ENCODE measurements at regions not wholly inside any gene's neighbourhood (a gene's known extent, or its start where the extent isn't known, plus 50 kb on each side); places are given as distances from the start of the nearest gene placed in this dataset.

DNA sequence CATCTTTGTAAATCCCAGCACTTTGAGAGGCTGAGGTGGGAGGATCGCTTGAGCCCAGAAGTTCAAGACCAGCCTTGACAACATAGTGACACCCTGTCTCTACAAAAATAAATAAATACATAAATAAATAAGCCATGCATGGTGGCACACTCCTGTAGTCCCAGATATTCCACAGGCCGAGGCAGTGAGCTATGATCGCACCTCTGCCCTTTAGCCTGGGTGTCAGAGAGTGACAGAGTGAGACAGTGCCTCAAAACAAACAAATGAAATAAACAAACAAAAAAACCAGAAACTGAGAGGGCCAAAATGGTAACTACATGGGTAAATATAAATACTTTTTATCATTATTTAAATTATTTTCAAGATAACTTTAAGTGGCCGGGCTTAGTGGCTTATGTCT, 445.4 kb downstream of the ZIC1 start:
- CTCF ChIA-PET: no interaction called here

DNA sequence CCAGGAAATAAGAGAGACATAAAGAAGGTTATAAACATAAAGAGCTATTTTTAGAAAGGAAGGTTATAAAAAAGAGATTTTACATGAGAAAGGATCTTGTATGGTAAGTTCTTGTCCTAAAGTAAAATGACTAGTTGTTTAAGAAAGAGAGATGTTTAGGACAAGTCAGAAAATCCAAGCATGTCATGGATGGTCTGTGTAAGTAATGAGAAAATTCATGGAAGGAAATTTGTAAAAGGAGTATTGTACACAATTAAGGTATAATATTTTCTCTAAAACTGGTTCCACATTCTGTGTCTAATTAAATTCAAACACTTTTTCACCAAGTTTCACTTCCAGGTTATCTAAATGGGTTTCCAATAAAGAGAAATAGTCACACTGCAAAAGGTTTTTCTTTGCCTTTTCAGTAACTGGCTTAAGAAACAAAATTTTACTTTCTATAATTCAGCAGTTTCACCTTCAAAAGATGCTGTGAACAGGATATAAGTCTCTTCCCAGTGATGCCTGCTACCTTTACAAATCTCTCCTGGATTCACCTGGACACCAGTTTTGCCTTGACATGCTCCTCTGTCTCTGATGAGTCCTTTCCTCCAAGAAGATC, 455.7 kb downstream of the ZIC1 start:
- H3K4me1 ChIP-seq (ENCODE audit: insufficient read depth, low read length): no peaks in the 10 kb centered on the region
- TF ChIP-seq, protein P1, sequence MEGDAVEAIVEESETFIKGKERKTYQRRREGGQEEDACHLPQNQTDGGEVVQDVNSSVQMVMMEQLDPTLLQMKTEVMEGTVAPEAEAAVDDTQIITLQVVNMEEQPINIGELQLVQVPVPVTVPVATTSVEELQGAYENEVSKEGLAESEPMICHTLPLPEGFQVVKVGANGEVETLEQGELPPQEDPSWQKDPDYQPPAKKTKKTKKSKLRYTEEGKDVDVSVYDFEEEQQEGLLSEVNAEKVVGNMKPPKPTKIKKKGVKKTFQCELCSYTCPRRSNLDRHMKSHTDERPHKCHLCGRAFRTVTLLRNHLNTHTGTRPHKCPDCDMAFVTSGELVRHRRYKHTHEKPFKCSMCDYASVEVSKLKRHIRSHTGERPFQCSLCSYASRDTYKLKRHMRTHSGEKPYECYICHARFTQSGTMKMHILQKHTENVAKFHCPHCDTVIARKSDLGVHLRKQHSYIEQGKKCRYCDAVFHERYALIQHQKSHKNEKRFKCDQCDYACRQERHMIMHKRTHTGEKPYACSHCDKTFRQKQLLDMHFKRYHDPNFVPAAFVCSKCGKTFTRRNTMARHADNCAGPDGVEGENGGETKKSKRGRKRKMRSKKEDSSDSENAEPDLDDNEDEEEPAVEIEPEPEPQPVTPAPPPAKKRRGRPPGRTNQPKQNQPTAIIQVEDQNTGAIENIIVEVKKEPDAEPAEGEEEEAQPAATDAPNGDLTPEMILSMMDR (IDR thresholded peaks at IDR 0.05): no peak
- no peak for DNase-seq
- no peaks in the 10 kb centered on the region for H3K27me3 ChIP-seq (ENCODE audit: control insufficient read depth in 1 of 2, insufficient read depth in 2 of 2, low read length in 2 of 2)
- no peak for ATAC-seq (ENCODE audit: poor library complexity)
- H3K4me3 ChIP-seq (ENCODE audit: low read length): no peak overlapping the region
- no peak overlapping the region for H3K27ac ChIP-seq (ENCODE audit: low read depth in 1 of 2, low read length in 2 of 2)
- H3K9me3 Mint-ChIP-seq: peaks cover 6% of the 10 kb centered on the region
- ChIA-PET POLR2A (no interaction called here), CTCF (no interaction called here)
- intact Hi-C loops (cut with DNase I, micrococcal nuclease): no loop called here
- H3K27ac Mint-ChIP-seq: no peak overlapping the region
- H3K4me1 Mint-ChIP-seq (ENCODE audit: low read depth): no peaks in the 10 kb centered on the region
- H3K36me3 ChIP-seq (ENCODE audit: insufficient read depth, low read length): no peaks in the 10 kb centered on the region
- H3K4me3 Mint-ChIP-seq: no peak overlapping the region
- peaks cover 0 to 5% of the 10 kb centered on the region in 2 experiments for H3K9me3 ChIP-seq (ENCODE audit: control insufficient read depth in 1 of 2, insufficient read depth in 1 of 2, low read length in 2 of 2)
- H3K36me3 Mint-ChIP-seq (ENCODE audit: low read depth): no peaks in the 10 kb centered on the region
- H3K27me3 Mint-ChIP-seq: no peaks in the 10 kb centered on the region

More for the DNA sequence above, 445.4 kb downstream of the ZIC1 start:
- H3K27ac ChIP-seq (ENCODE audit: low read depth in 1 of 2, low read length in 2 of 2): no peak overlapping the region
- intact Hi-C loops (cut with DNase I, micrococcal nuclease): no loop called here
- no peaks in the 10 kb centered on the region for H3K4me1 ChIP-seq (ENCODE audit: insufficient read depth, low read length)
- Mint-ChIP-seq H3K9me3 (peaks cover 8% of the 10 kb centered on the region), H3K27ac (no peak overlapping the region), H3K4me1 (ENCODE audit: low read depth) (no peaks in the 10 kb centered on the region), H3K36me3 (ENCODE audit: low read depth) (no peaks in the 10 kb centered on the region), H3K27me3 (no peaks in the 10 kb centered on the region), H3K4me3 (no peak overlapping the region)
- POLR2A ChIA-PET: no interaction called here
- H3K36me3 ChIP-seq (ENCODE audit: insufficient read depth, low read length): no peaks in the 10 kb centered on the region
- TF ChIP-seq, protein P1 (IDR thresholded peaks at IDR 0.05): no peak
- DNase-seq (no peak), ATAC-seq (ENCODE audit: poor library complexity) (no peak)
- no peak overlapping the region for H3K4me3 ChIP-seq (ENCODE audit: low read length)
- peaks cover 4 to 9% of the 10 kb centered on the region in 2 experiments for H3K9me3 ChIP-seq (ENCODE audit: control insufficient read depth in 1 of 2, insufficient read depth in 1 of 2, low read length in 2 of 2)
- H3K27me3 ChIP-seq (ENCODE audit: control insufficient read depth in 1 of 2, insufficient read depth in 2 of 2, low read length in 2 of 2): no peaks in the 10 kb centered on the region

DNA sequence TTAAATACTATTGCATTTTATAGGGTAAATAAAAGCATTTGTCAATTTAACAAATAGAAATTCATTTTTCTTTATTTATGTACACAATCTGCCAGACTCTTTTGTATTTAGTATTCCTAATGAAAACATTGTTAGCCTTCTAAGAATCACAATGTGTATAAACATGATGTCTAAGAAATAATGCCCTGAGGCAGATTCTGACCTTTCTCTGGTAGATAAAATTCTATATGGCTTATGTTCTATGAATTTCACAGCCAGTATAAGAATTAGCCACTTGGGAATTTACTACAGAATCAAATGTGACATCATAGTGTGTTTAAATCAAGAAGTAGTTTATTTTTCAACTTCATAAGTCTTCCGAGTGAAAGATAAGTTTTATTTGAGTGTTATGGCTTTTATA, 457.4 kb downstream of the ZIC1 start:
- Histone ChIP-seq H3K9me3 (ENCODE audit: control insufficient read depth in 1 of 2, insufficient read depth in 1 of 2, low read length in 2 of 2) (peaks cover 0 to 5% of the 10 kb centered on the region in 2 experiments), H3K27me3 (ENCODE audit: control insufficient read depth in 1 of 2, insufficient read depth in 2 of 2, low read length in 2 of 2) (no peaks in the 10 kb centered on the region), H3K4me1 (ENCODE audit: insufficient read depth, low read length) (no peaks in the 10 kb centered on the region), H3K27ac (ENCODE audit: low read depth in 1 of 2, low read length in 2 of 2) (no peak overlapping the region), H3K4me3 (ENCODE audit: low read length) (no peak overlapping the region), H3K36me3 (ENCODE audit: insufficient read depth, low read length) (no peaks in the 10 kb centered on the region)
- Mint-ChIP-seq H3K4me1 (ENCODE audit: low read depth) (no peaks in the 10 kb centered on the region), H3K36me3 (ENCODE audit: low read depth) (no peaks in the 10 kb centered on the region), H3K27me3 (no peaks in the 10 kb centered on the region), H3K4me3 (no peak overlapping the region), H3K9me3 (peaks cover 6% of the 10 kb centered on the region), H3K27ac (no peak overlapping the region)
- intact Hi-C loops (cut with DNase I, micrococcal nuclease): no loop called here
- DNase-seq (no peak), ATAC-seq (ENCODE audit: poor library complexity) (no peak)
- TF ChIP-seq, protein P1 (IDR thresholded peaks at IDR 0.05): no peak
- POLR2A ChIA-PET: no interaction called here
- CTCF ChIA-PET: no interaction called here

Data from CD4-positive, alpha-beta T cell (primary cell).